Glutamatergic neuron (in vitro differentiated cells): ENCODE measurements at regions not wholly inside any gene's neighbourhood (a gene's known extent, or its start where the extent isn't known, plus 50 kb on each side); places are given as distances from the start of the nearest gene placed in this dataset.
A peak's percentile ranks its signal among the peaks of the same experiment; 100 is the strongest.

Source experiments
- DNase-seq: peaks from one replicate; pipeline ENCODE4 v3.0.0; 2022
- H3K27ac Mint-ChIP-seq: one replicate; pipeline ENCODE4 v1.8.0; 2020; ENCODE audit warnings: mild to moderate bottlenecking, mixed read lengths, inconsistent platforms; ENCODE audit not compliant: unreplicated experiment
- H3K27me3 Mint-ChIP-seq: one replicate; pipeline ENCODE4 v1.8.0; 2020; ENCODE audit warnings: mild to moderate bottlenecking, moderate library complexity, mixed read lengths, inconsistent platforms; ENCODE audit not compliant: unreplicated experiment
- H3K36me3 Mint-ChIP-seq: one replicate; pipeline ENCODE4 v1.8.0; 2020; ENCODE audit warnings: mild to moderate bottlenecking, mixed read lengths, inconsistent platforms; ENCODE audit not compliant: unreplicated experiment
- H3K4me1 Mint-ChIP-seq: one replicate; pipeline ENCODE4 v1.8.0; 2020; ENCODE audit warnings: mild to moderate bottlenecking, low read depth, mixed read lengths, inconsistent platforms; ENCODE audit not compliant: unreplicated experiment
- H3K4me3 Mint-ChIP-seq: one replicate; pipeline ENCODE4 v1.8.0; 2020; ENCODE audit warnings: mild to moderate bottlenecking, mixed read lengths, inconsistent platforms; ENCODE audit not compliant: unreplicated experiment
- H3K9me3 Mint-ChIP-seq: one replicate; pipeline ENCODE4 v1.8.0; 2020; ENCODE audit warnings: mild to moderate bottlenecking, moderate library complexity, mixed read lengths, inconsistent platforms; ENCODE audit not compliant: unreplicated experiment
- CTCF ChIP-seq: fragments of 200-600 bp; sonication (generic); IDR thresholded peaks from one replicate; pipeline ENCODE4 v1.5.0; 2021; ENCODE audit not compliant: partially characterized antibody, unreplicated experiment

DNA sequence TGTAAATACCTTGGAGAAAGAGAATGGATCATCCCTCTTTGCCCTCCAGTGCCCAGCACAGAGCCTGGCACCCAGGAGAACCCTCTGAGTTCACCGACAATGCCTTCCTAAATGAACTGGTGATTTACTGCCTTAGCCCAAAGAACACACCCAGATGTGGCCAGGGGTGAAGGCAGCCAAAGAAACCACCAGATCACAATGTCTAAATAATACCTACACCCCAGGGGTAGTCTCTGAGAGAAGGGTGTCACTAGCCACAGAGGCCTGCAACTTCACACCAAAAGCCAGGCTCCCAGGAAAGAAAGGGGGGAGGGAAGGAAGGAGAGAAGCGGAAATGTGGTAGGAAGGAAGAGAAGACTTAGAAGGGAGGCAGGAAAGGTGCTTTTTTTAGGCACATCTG is 65.7 kb downstream of the RPL27A start:
- Mint-ChIP-seq H3K9me3 (no peaks in the 10 kb centered on the region), H3K27me3 (peaks cover 2% of the 10 kb centered on the region), H3K36me3 (no peaks in the 10 kb centered on the region), H3K4me1 (no peaks in the 10 kb centered on the region), H3K27ac (no peak overlapping the region), H3K4me3 (no peak overlapping the region)
- DNase-seq: no peak
- TF ChIP-seq CTCF: no peak

GRCh38 chr11:8749202-8749601 is 66.6 kb downstream of the RPL27A start:
- peaks cover 2% of the 10 kb centered on the region for H3K27me3 Mint-ChIP-seq
- H3K4me3 Mint-ChIP-seq: no peak overlapping the region
- no peak for DNase-seq
- TF ChIP-seq CTCF: no peak
- no peaks in the 10 kb centered on the region for H3K9me3 Mint-ChIP-seq
- H3K36me3 Mint-ChIP-seq: no peaks in the 10 kb centered on the region
- H3K27ac Mint-ChIP-seq: no peak overlapping the region
- H3K4me1 Mint-ChIP-seq: no peaks in the 10 kb centered on the region

- DNase-seq: no peak
- Mint-ChIP-seq H3K27ac (no peak overlapping the region), H3K9me3 (no peaks in the 10 kb centered on the region), H3K36me3 (no peaks in the 10 kb centered on the region), H3K27me3 (no peaks in the 10 kb centered on the region), H3K4me1 (no peaks in the 10 kb centered on the region), H3K4me3 (no peak overlapping the region)
- TF ChIP-seq CTCF: peak; percentile 22
These were observed 71.6 kb downstream of the RPL27A start for GRCh38 chr11:8754241-8754640.

- Mint-ChIP-seq H3K27ac (no peak overlapping the region), H3K27me3 (no peaks in the 10 kb centered on the region), H3K36me3 (no peaks in the 10 kb centered on the region), H3K4me3 (no peak overlapping the region), H3K4me1 (no peaks in the 10 kb centered on the region), H3K9me3 (no peaks in the 10 kb centered on the region)
- DNase-seq: no peak
- no peak for TF ChIP-seq CTCF
These were observed 73.6 kb downstream of the RPL27A start for GRCh38 chr11:8756201-8756600.

- Mint-ChIP-seq H3K27ac (no peak overlapping the region), H3K9me3 (no peaks in the 10 kb centered on the region), H3K4me3 (no peak overlapping the region)
These were observed 74.5 kb downstream of the RPL27A start for GRCh38 chr11:8757047-8757446.

More at GRCh38 chr11:8757047-8757446, 74.5 kb downstream of the RPL27A start:
- H3K27me3 Mint-ChIP-seq: no peaks in the 10 kb centered on the region
- TF ChIP-seq CTCF: no peak
- no peaks in the 10 kb centered on the region for H3K4me1 Mint-ChIP-seq
- H3K36me3 Mint-ChIP-seq: no peaks in the 10 kb centered on the region
- DNase-seq: no peak
